ENCODE measurements at regions not wholly inside any gene's neighbourhood (a gene's known extent, or its start where the extent isn't known, plus 50 kb on each side); places are given as distances from the start of the nearest gene placed in this dataset.

DNA sequence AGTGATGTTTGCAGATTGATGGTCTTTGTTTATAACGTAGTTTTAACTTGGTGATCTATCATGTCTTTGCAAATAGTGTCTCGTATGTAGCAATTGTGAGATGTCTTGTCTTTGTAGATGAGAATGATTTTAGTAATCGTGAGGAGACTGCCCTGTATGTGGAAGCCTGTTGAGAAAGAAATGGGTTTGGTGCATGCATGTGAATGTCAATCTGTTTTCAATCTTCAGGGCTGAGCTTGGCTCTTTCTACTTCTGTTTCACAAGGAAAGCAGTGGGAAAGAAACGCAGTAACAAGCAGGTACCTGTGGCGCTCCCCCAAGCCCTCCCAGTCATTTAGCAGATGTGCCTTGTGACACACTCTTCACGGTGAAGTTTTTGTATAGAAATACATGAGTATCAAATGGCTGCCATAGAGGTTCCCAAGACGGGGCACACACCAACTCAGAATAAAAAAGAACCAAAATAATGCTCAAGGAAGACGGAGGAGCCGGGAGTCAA lies 342.8 kb upstream of the DDHD1 start:
- no peak for DNase-seq
- 85% methylated on average over 3 of the region's 9 CpGs for WGBS (ENCODE audit: insufficient coverage)
- no peak overlapping the region for H3K4me3 ChIP-seq (ENCODE audit: low read length)
- no peaks in the 10 kb centered on the region for H3K4me1 ChIP-seq (ENCODE audit: control insufficient read depth, insufficient read depth, low read length)
- peaks cover 2% of the 10 kb centered on the region for H3K9me3 ChIP-seq (replicated peaks; ENCODE audit: control insufficient read depth, low read depth, low read length)
- H3K27me3 ChIP-seq (ENCODE audit: control insufficient read depth, insufficient read depth, low read length): no peaks in the 10 kb centered on the region
- H3K36me3 ChIP-seq (ENCODE audit: control insufficient read depth, insufficient read depth, low read length): no peaks in the 10 kb centered on the region
- H3K27ac ChIP-seq (ENCODE audit: low read length): no peak overlapping the region

DNA sequence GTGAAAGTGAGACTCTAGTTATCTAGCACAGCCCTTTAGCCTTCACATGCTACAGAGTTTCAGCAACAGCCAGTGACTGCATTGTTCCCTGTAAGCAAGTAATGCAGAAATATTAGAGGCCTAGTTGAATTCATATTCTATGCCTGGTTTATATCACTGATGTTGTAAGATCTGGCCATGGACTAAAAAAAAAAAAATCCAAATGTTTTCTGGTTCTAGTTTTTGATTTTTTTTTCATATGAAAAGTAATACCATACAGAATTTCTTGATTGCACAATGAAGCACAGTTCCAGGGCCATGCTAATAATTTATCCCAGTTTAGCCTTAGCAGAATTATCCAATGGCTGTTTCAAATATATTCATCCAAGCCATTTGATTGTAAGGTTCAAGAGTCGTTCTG lies 341.5 kb upstream of the DDHD1 start:
- Histone ChIP-seq H3K4me1 (ENCODE audit: control insufficient read depth, insufficient read depth, low read length) (no peaks in the 10 kb centered on the region), H3K27ac (ENCODE audit: low read length) (no peak overlapping the region), H3K9me3 (replicated peaks; ENCODE audit: control insufficient read depth, low read depth, low read length) (peaks cover 2% of the 10 kb centered on the region), H3K4me3 (ENCODE audit: low read length) (no peak overlapping the region), H3K27me3 (ENCODE audit: control insufficient read depth, insufficient read depth, low read length) (no peaks in the 10 kb centered on the region), H3K36me3 (ENCODE audit: control insufficient read depth, insufficient read depth, low read length) (no peaks in the 10 kb centered on the region)
- no CpG with 5 or more reads among the region's 1 CpG for WGBS (ENCODE audit: insufficient coverage)
- no peak for DNase-seq

DNA sequence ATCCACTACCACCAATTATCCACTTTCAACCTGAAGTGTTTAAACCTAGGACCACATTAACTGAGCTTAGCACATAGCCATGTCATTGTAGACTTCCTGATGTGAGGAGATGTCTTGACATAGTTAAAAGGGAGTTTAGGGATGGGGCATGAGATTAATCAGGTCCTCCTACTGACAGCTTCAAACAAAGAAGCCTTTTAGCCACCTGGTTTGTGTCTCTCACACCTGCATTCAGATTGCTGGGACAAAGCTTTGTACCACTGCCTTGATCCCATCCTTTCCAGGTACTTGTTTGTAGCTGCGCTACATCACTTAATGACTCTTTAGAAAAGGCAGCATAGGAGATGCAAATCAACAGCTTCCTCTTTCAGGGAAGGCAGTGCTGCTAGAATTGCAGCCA lies 340.7 kb upstream of the DDHD1 start:
- Histone ChIP-seq H3K36me3 (ENCODE audit: control insufficient read depth, insufficient read depth, low read length) (no peaks in the 10 kb centered on the region), H3K4me3 (ENCODE audit: low read length) (no peak overlapping the region), H3K9me3 (replicated peaks; ENCODE audit: control insufficient read depth, low read depth, low read length) (peaks cover 2% of the 10 kb centered on the region), H3K27ac (ENCODE audit: low read length) (no peak overlapping the region), H3K27me3 (ENCODE audit: control insufficient read depth, insufficient read depth, low read length) (no peaks in the 10 kb centered on the region), H3K4me1 (ENCODE audit: control insufficient read depth, insufficient read depth, low read length) (no peaks in the 10 kb centered on the region)
- DNase-seq: no peak
- WGBS (ENCODE audit: insufficient coverage): no CpG with 5 or more reads among the region's 1 CpG

DNA sequence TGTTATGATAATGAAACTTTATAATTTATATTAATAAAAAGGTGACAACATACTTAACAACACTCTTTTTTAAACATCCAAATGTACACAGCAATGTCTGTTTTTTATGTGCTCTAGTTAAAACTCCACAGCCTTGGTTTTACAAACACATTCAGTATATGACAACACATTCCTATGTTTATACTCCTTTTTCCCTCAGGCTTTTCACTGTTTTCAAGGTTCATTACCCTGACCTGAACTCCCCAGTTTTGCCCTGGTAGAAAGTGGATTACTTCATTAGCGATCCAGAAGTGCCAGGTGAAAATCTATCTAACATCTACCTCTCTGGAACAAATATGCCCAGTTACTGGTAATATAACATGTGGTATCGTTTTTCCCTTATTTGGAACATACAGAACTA lies 340.2 kb upstream of the DDHD1 start:
- Histone ChIP-seq H3K27me3 (ENCODE audit: control insufficient read depth, insufficient read depth, low read length) (no peaks in the 10 kb centered on the region), H3K9me3 (replicated peaks; ENCODE audit: control insufficient read depth, low read depth, low read length) (no peaks in the 10 kb centered on the region), H3K4me1 (ENCODE audit: control insufficient read depth, insufficient read depth, low read length) (no peaks in the 10 kb centered on the region), H3K27ac (ENCODE audit: low read length) (no peak overlapping the region), H3K36me3 (ENCODE audit: control insufficient read depth, insufficient read depth, low read length) (no peaks in the 10 kb centered on the region), H3K4me3 (ENCODE audit: low read length) (no peak overlapping the region)
- no CpG with 5 or more reads among the region's 2 CpGs for WGBS (ENCODE audit: insufficient coverage)
- DNase-seq: no peak

DNA sequence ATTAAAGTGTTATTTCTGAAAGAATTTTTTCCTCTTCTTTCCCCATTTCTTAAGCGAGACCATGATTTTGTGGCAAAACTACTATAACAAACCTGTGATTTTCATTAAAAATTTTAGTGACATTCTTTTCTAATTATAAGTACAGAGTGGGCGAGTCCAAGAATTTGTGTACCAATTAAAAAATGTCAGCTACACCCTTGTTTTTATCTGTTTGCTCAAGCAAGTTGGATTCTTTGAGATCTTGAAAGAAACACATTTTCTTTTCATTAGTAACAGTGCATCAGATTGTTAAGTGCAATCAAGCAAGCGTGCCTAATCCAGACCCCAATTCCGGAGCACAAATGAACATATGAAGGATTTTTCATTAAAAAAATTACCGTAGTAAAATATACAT lies 338.8 kb upstream of the DDHD1 start:
- Histone ChIP-seq H3K9me3 (replicated peaks; ENCODE audit: control insufficient read depth, low read depth, low read length) (no peaks in the 10 kb centered on the region), H3K4me3 (ENCODE audit: low read length) (no peak overlapping the region), H3K36me3 (ENCODE audit: control insufficient read depth, insufficient read depth, low read length) (no peaks in the 10 kb centered on the region), H3K27ac (ENCODE audit: low read length) (no peak overlapping the region), H3K4me1 (ENCODE audit: control insufficient read depth, insufficient read depth, low read length) (no peaks in the 10 kb centered on the region), H3K27me3 (ENCODE audit: control insufficient read depth, insufficient read depth, low read length) (no peaks in the 10 kb centered on the region)
- no CpG with 5 or more reads among the region's 5 CpGs for WGBS (ENCODE audit: insufficient coverage)
- DNase-seq: no peak

DNA sequence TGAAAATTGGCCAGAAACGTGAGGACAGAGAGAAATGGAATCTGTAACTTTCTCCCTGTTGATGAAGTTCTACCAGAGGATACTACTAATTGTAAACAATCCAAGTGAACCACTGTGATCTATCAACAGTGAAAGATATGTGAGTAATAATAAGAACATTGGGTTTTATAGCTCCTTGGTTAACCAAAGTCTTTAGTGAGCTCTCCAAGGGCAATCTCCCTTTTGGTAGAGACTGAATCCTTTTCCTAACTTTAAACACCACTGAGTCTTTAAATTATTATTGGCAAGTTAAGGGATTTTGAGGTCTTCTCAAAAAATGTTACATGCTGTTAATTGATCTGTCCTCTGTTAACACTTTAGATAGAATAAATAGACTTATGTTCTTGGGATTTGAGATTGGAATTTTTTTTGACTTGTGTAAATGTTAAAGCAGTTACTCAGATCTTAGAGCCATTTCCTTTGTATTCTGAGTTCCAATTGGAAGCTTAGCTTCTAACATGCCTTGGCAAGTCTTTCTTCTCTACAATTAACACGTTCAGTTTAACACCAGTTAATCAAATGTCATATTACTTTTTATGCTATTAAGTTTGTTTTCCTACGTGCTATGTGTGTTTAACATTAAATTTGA lies 338.2 kb upstream of the DDHD1 start:
- Histone ChIP-seq H3K27me3 (ENCODE audit: control insufficient read depth, insufficient read depth, low read length) (no peaks in the 10 kb centered on the region), H3K9me3 (replicated peaks; ENCODE audit: control insufficient read depth, low read depth, low read length) (no peaks in the 10 kb centered on the region), H3K27ac (ENCODE audit: low read length) (no peak overlapping the region), H3K36me3 (ENCODE audit: control insufficient read depth, insufficient read depth, low read length) (no peaks in the 10 kb centered on the region), H3K4me1 (ENCODE audit: control insufficient read depth, insufficient read depth, low read length) (no peaks in the 10 kb centered on the region), H3K4me3 (ENCODE audit: low read length) (no peak overlapping the region)
- DNase-seq: no peak
- WGBS (ENCODE audit: insufficient coverage): no CpG with 5 or more reads among the region's 3 CpGs

DNA sequence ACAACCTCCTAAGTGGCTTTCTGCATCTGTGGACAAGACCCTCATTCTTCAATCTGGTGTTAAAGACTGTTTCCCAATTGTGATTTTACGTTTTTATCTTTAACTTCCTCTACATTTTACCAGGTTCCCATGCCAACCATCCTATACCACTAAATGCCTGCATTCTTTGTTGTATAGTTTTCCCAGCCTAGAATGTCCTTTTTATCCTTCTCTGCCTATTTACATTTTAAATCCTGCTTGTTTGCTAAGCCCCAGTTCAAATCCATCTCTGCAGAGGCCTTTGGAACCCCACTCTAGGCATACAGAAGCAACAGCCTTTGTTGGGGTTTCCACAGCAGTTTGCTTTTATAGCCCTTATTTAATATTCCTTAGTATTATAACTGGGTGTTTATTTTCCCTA lies 325.1 kb upstream of the DDHD1 start:
- Histone ChIP-seq H3K4me1 (ENCODE audit: control insufficient read depth, insufficient read depth, low read length) (no peaks in the 10 kb centered on the region), H3K27ac (ENCODE audit: low read length) (no peak overlapping the region), H3K4me3 (ENCODE audit: low read length) (no peak overlapping the region), H3K36me3 (ENCODE audit: control insufficient read depth, insufficient read depth, low read length) (no peaks in the 10 kb centered on the region), H3K27me3 (ENCODE audit: control insufficient read depth, insufficient read depth, low read length) (no peaks in the 10 kb centered on the region), H3K9me3 (replicated peaks; ENCODE audit: control insufficient read depth, low read depth, low read length) (peaks cover 9% of the 10 kb centered on the region)
- WGBS (ENCODE audit: insufficient coverage): 63% methylated on average over 1 of the region's 1 CpG
- no peak for DNase-seq

DNA sequence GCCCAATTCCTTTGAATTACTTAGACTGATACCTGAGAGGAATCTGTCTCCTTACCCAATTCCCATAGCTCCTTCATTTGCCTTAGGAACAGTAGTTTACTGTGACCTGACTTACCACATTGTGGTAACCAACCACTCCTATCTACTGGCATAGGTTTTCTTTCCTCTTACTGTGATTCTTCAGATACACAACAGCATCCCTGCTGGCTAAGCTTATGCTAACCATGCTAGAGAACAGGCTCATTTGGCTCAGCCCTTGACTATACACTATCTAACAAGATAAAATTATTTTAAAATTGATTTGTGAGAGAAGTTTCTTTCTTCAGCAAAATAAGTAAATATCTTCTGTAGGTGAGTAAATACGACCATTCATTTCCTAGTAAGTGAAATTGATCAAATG lies 320.4 kb upstream of the DDHD1 start:
- no peaks in the 10 kb centered on the region for H3K36me3 ChIP-seq (ENCODE audit: control insufficient read depth, insufficient read depth, low read length)
- H3K27ac ChIP-seq (ENCODE audit: low read length): no peak overlapping the region
- H3K4me1 ChIP-seq (ENCODE audit: control insufficient read depth, insufficient read depth, low read length): peaks cover 10% of the 10 kb centered on the region
- DNase-seq: no peak
- no peaks in the 10 kb centered on the region for H3K9me3 ChIP-seq (replicated peaks; ENCODE audit: control insufficient read depth, low read depth, low read length)
- 100% methylated on average over 1 of the region's 1 CpG for WGBS (ENCODE audit: insufficient coverage)
- H3K27me3 ChIP-seq (ENCODE audit: control insufficient read depth, insufficient read depth, low read length): no peaks in the 10 kb centered on the region
- H3K4me3 ChIP-seq (ENCODE audit: low read length): no peak overlapping the region

DNA sequence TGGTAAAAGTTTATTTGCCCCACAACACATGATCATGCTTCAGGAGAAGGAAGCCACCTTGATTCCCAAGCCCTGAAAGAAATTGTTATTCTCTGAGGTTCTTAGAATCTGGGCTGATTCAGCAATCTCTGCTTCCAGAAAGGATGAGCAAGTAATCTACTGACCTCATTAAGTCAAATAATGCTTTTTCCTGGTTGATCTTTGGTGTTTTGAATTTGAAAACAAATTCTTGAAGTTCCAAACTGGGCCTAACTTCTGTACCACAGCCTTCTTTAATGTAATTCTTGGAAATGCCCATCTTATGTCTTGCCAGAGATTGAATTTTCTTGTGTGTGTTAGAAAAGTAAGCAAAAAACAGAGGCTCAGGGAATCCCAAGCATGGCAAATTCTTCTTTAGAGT lies 319.2 kb upstream of the DDHD1 start:
- DNase-seq: peak; percentile 27
- H3K4me3 ChIP-seq (ENCODE audit: low read length): no peak overlapping the region
- H3K27me3 ChIP-seq (ENCODE audit: control insufficient read depth, insufficient read depth, low read length): no peaks in the 10 kb centered on the region
- H3K36me3 ChIP-seq (ENCODE audit: control insufficient read depth, insufficient read depth, low read length): no peaks in the 10 kb centered on the region
- no peaks in the 10 kb centered on the region for H3K9me3 ChIP-seq (replicated peaks; ENCODE audit: control insufficient read depth, low read depth, low read length)
- H3K27ac ChIP-seq (ENCODE audit: low read length): no peak overlapping the region
- peaks cover 10% of the 10 kb centered on the region for H3K4me1 ChIP-seq (ENCODE audit: control insufficient read depth, insufficient read depth, low read length)

DNA sequence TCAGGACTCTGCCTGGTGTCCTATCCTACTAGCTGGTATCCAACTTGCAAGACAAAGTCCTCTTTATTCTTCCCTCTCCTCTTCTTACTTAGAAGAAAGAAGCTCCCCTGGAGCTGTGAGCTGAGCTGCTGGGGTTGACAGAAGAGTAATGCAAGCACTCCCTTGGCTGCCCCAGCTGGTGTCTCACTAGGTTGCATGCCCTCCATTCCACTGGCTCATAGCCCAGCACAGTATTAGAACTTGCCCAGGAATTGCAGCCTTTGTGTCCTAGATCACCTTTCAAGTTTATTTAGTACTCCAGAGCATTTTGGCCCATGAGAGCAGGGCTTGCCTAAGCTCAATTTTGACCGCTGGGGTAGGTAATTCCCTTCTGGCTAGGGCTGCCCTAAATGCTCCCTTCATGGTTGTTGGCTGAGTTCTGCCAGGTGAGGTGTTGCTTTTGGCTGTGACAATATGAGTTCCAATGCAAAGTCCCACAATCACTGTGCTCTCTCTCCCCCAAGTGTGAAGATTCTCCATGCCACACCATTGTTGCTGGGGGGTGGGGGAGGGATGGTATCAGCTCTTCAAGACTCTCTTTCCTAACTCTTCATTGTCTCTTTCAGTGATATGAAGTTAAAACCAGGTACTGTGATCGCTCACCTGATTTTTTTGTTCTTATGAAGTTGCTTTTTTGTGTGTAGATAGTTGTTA lies 317.4 kb upstream of the DDHD1 start:
- no peak overlapping the region for H3K27ac ChIP-seq (ENCODE audit: low read length)

More for the DNA sequence above, 317.4 kb upstream of the DDHD1 start:
- 80% methylated on average over 1 of the region's 2 CpGs for WGBS (ENCODE audit: insufficient coverage)
- H3K36me3 ChIP-seq (ENCODE audit: control insufficient read depth, insufficient read depth, low read length): no peaks in the 10 kb centered on the region
- no peaks in the 10 kb centered on the region for H3K27me3 ChIP-seq (ENCODE audit: control insufficient read depth, insufficient read depth, low read length)
- no peaks in the 10 kb centered on the region for H3K9me3 ChIP-seq (replicated peaks; ENCODE audit: control insufficient read depth, low read depth, low read length)
- H3K4me3 ChIP-seq (ENCODE audit: low read length): no peak overlapping the region
- DNase-seq: peak; percentile 44
- peaks cover 10% of the 10 kb centered on the region for H3K4me1 ChIP-seq (ENCODE audit: control insufficient read depth, insufficient read depth, low read length)
